Karpas-422 (cell line): ENCODE measurements at regions not wholly inside any gene's neighbourhood (a gene's known extent, or its start where the extent isn't known, plus 50 kb on each side); places are given as distances from the start of the nearest gene placed in this dataset.

Experiments
- DNase-seq: peaks from one replicate; pipeline ENCODE4 v3.0.0-alpha.2; 2015
- H2AFZ ChIP-seq: fragments of 200-600 bp; sonication (generic); 2 replicates; pipeline ENCODE4 v1.6.1; 2014; ENCODE audit warnings: antibody characterized with exemption, low read length, mixed read lengths
- H3K27ac ChIP-seq: fragments of 200-600 bp; sonication (generic); 2 replicates; pipeline ENCODE4 v1.5.1; 2014; ENCODE audit warnings: mild to moderate bottlenecking, low read length, moderate library complexity
- H3K27me3 ChIP-seq: fragments of 200-600 bp; sonication (generic); 2 replicates; pipeline ENCODE4 v1.6.1; 2014; ENCODE audit warnings: low read length, mixed read lengths
- H3K36me3 ChIP-seq: fragments of 200-600 bp; sonication (generic); 2 replicates; pipeline ENCODE4 v1.6.1; 2014; ENCODE audit warnings: low read length, mixed read lengths; ENCODE audit not compliant: insufficient read depth
- H3K4me1 ChIP-seq: fragments of 200-600 bp; sonication (generic); 2 replicates; pipeline ENCODE4 v1.6.1; 2014; ENCODE audit warnings: mild to moderate bottlenecking, low read length, mixed read lengths
- H3K4me2 ChIP-seq: fragments of 200-600 bp; sonication (generic); 2 replicates; pipeline ENCODE4 v1.6.1; 2014; ENCODE audit warnings: low read length, low read depth, mild to moderate bottlenecking; ENCODE audit not compliant: poor library complexity, severe bottlenecking
- H3K4me3 ChIP-seq: fragments of 200-600 bp; sonication (generic); 2 replicates; pipeline ENCODE4 v1.5.1; 2014; ENCODE audit warnings: mild to moderate bottlenecking, antibody characterized with exemption, low read length, mixed read lengths
- H3K79me2 ChIP-seq: fragments of 200-600 bp; sonication (generic); 2 replicates; pipeline ENCODE4 v1.6.1; 2014; ENCODE audit warnings: mild to moderate bottlenecking, low read length, mixed read lengths
- H3K9ac ChIP-seq: fragments of 200-600 bp; sonication (generic); 2 replicates; pipeline ENCODE4 v1.6.0; 2014; ENCODE audit warnings: low read length
- H3K9me2 ChIP-seq: fragments of 200-600 bp; sonication (generic), shearing (Covaris generic); replicated peaks from 2 replicates; pipeline ENCODE4 v1.6.0; 2014; ENCODE audit warnings: mild to moderate bottlenecking, low read length, moderate library complexity; ENCODE audit not compliant: insufficient read depth
- H3K9me3 ChIP-seq: fragments of 300-700, 200-600 bp; sonication (generic); 2 replicates; pipeline ENCODE4 v1.6.1; 2014; ENCODE audit warnings: low read length, mixed read lengths
- H4K20me1 ChIP-seq: fragments of 200-600 bp; sonication (generic); 2 replicates; pipeline ENCODE4 v1.6.1; 2014; ENCODE audit warnings: mild to moderate bottlenecking, antibody characterized with exemption, low read length, low read depth; ENCODE audit not compliant: insufficient read depth

GRCh38 chr2:133739039-133739438 lies 170.8 kb upstream of the NCKAP5 start:
- Histone ChIP-seq H3K4me3 (no peak overlapping the region), H3K36me3 (no peaks in the 10 kb centered on the region), H3K9me2 (no peaks in the 10 kb centered on the region), H3K27me3 (no peaks in the 10 kb centered on the region), H3K9me3 (no peaks in the 10 kb centered on the region), H3K4me2 (no peak overlapping the region), H2AFZ (no peak overlapping the region), H3K9ac (no peak overlapping the region), H3K4me1 (no peaks in the 10 kb centered on the region), H3K27ac (no peak overlapping the region), H4K20me1 (no peaks in the 10 kb centered on the region), H3K79me2 (no peaks in the 10 kb centered on the region)
- DNase-seq: no peak

GRCh38 chr2:133740500-133740899 lies 172.2 kb upstream of the NCKAP5 start:
- H4K20me1 ChIP-seq: no peaks in the 10 kb centered on the region
- no peaks in the 10 kb centered on the region for H3K9me3 ChIP-seq
- no peaks in the 10 kb centered on the region for H3K27me3 ChIP-seq
- no peak for DNase-seq
- H3K27ac ChIP-seq: no peak overlapping the region
- H3K9ac ChIP-seq: no peak overlapping the region
- no peaks in the 10 kb centered on the region for H3K9me2 ChIP-seq
- H2AFZ ChIP-seq: no peak overlapping the region
- H3K4me1 ChIP-seq: no peaks in the 10 kb centered on the region
- no peak overlapping the region for H3K4me2 ChIP-seq
- no peaks in the 10 kb centered on the region for H3K79me2 ChIP-seq
- H3K36me3 ChIP-seq: no peaks in the 10 kb centered on the region
- no peak overlapping the region for H3K4me3 ChIP-seq

GRCh38 chr2:133748007-133748700 lies 179.9 kb upstream of the NCKAP5 start:
- H3K27me3 ChIP-seq: no peaks in the 10 kb centered on the region
- H3K36me3 ChIP-seq: no peaks in the 10 kb centered on the region
- H3K4me2 ChIP-seq: no peak overlapping the region
- no peak overlapping the region for H2AFZ ChIP-seq
- no peak overlapping the region for H3K9ac ChIP-seq
- H3K9me3 ChIP-seq: no peaks in the 10 kb centered on the region
- no peaks in the 10 kb centered on the region for H3K9me2 ChIP-seq
- no peak overlapping the region for H3K4me3 ChIP-seq
- no peak overlapping the region for H3K27ac ChIP-seq
- peaks cover 7% of the 10 kb centered on the region for H3K4me1 ChIP-seq
- DNase-seq: no peak
- H3K79me2 ChIP-seq: no peaks in the 10 kb centered on the region
- no peaks in the 10 kb centered on the region for H4K20me1 ChIP-seq

GRCh38 chr2:133753665-133754064 lies 185.4 kb upstream of the NCKAP5 start:
- no peak for DNase-seq
- no peak overlapping the region for H3K4me3 ChIP-seq
- no peaks in the 10 kb centered on the region for H3K9me2 ChIP-seq
- H3K27ac ChIP-seq: no peak overlapping the region
- no peak overlapping the region for H3K9ac ChIP-seq
- no peak overlapping the region for H3K4me2 ChIP-seq
- H3K4me1 ChIP-seq: no peaks in the 10 kb centered on the region
- H3K9me3 ChIP-seq: no peaks in the 10 kb centered on the region
- no peaks in the 10 kb centered on the region for H3K79me2 ChIP-seq
- H3K27me3 ChIP-seq: no peaks in the 10 kb centered on the region
- no peaks in the 10 kb centered on the region for H3K36me3 ChIP-seq
- H4K20me1 ChIP-seq: no peaks in the 10 kb centered on the region
- H2AFZ ChIP-seq: no peak overlapping the region

GRCh38 chr2:133755480-133756300 lies 187.4 kb upstream of the NCKAP5 start:
- H3K27me3 ChIP-seq: no peaks in the 10 kb centered on the region
- H3K9me3 ChIP-seq: no peaks in the 10 kb centered on the region
- no peak overlapping the region for H3K27ac ChIP-seq
- H4K20me1 ChIP-seq: no peaks in the 10 kb centered on the region
- H3K9me2 ChIP-seq: no peaks in the 10 kb centered on the region
- no peak overlapping the region for H2AFZ ChIP-seq
- H3K36me3 ChIP-seq: no peaks in the 10 kb centered on the region
- H3K9ac ChIP-seq: no peak overlapping the region
- no peaks in the 10 kb centered on the region for H3K79me2 ChIP-seq
- H3K4me2 ChIP-seq: no peak overlapping the region
- no peak overlapping the region for H3K4me3 ChIP-seq
- no peaks in the 10 kb centered on the region for H3K4me1 ChIP-seq
- no peak for DNase-seq

- H3K4me2 ChIP-seq: no peak overlapping the region
- H3K9me2 ChIP-seq: no peaks in the 10 kb centered on the region
Observed at GRCh38 chr2:133756833-133757232, 188.6 kb upstream of the NCKAP5 start.

GRCh38 chr2:133760376-133760775 lies 192.1 kb upstream of the NCKAP5 start:
- no peaks in the 10 kb centered on the region for H3K36me3 ChIP-seq

More at GRCh38 chr2:133756833-133757232, 188.6 kb upstream of the NCKAP5 start:
- Histone ChIP-seq H2AFZ (no peak overlapping the region), H3K27me3 (no peaks in the 10 kb centered on the region), H3K9me3 (no peaks in the 10 kb centered on the region), H3K27ac (no peak overlapping the region), H3K79me2 (no peaks in the 10 kb centered on the region), H3K4me3 (no peak overlapping the region), H3K4me1 (no peaks in the 10 kb centered on the region), H4K20me1 (no peaks in the 10 kb centered on the region), H3K36me3 (no peaks in the 10 kb centered on the region), H3K9ac (no peak overlapping the region)
- no peak for DNase-seq

GRCh38 chr2:133765658-133766057 lies 197.4 kb upstream of the NCKAP5 start:
- H3K9ac ChIP-seq: no peak overlapping the region

More at GRCh38 chr2:133760376-133760775, 192.1 kb upstream of the NCKAP5 start:
- no peaks in the 10 kb centered on the region for H4K20me1 ChIP-seq
- DNase-seq: no peak
- no peak overlapping the region for H2AFZ ChIP-seq
- H3K27me3 ChIP-seq: no peaks in the 10 kb centered on the region
- no peak overlapping the region for H3K9ac ChIP-seq
- no peaks in the 10 kb centered on the region for H3K4me1 ChIP-seq
- no peak overlapping the region for H3K4me3 ChIP-seq
- H3K9me3 ChIP-seq: no peaks in the 10 kb centered on the region
- H3K27ac ChIP-seq: no peak overlapping the region
- no peaks in the 10 kb centered on the region for H3K9me2 ChIP-seq
- no peaks in the 10 kb centered on the region for H3K79me2 ChIP-seq
- no peak overlapping the region for H3K4me2 ChIP-seq

More at GRCh38 chr2:133765658-133766057, 197.4 kb upstream of the NCKAP5 start:
- H4K20me1 ChIP-seq: no peaks in the 10 kb centered on the region
- no peak overlapping the region for H3K4me3 ChIP-seq
- H3K9me3 ChIP-seq: no peaks in the 10 kb centered on the region
- no peaks in the 10 kb centered on the region for H3K9me2 ChIP-seq
- H3K27ac ChIP-seq: no peak overlapping the region
- no peaks in the 10 kb centered on the region for H3K4me1 ChIP-seq
- DNase-seq: no peak
- no peaks in the 10 kb centered on the region for H3K36me3 ChIP-seq
- no peak overlapping the region for H2AFZ ChIP-seq
- H3K4me2 ChIP-seq: no peak overlapping the region
- no peaks in the 10 kb centered on the region for H3K79me2 ChIP-seq
- H3K27me3 ChIP-seq: no peaks in the 10 kb centered on the region
